Stomach (tissue), 4 donors: ENCODE measurements at regions not wholly inside any gene's neighbourhood (a gene's known extent, or its start where the extent isn't known, plus 50 kb on each side); places are given as distances from the start of the nearest gene placed in this dataset.

Source experiments
- CTCF ChIP-seq, 7 experiments: fragments of 450-650 bp in 4 of 7; fragments of 200-600 bp in 3 of 7; sonication (generic) in 3 of 7; IDR thresholded peaks; one replicate each; pipeline ENCODE4 v1.5.1; 2016 to 2019; ENCODE audit warnings: antibody characterized with exemption in 7 of 7, control low read depth in 2 of 7, mild to moderate bottlenecking in 1 of 7
- EP300 ChIP-seq: sonication (generic); formaldehyde crosslinking; IDR thresholded peaks from one replicate; pipeline ENCODE4 v1.6.1; 2017; ENCODE audit warnings: antibody characterized with exemption
- POLR2AphosphoS5 ChIP-seq, 3 donors: sonication (generic); formaldehyde crosslinking; IDR thresholded peaks; one replicate each; pipeline ENCODE4 v1.6.1; 2016; ENCODE audit warnings: antibody characterized with exemption in 3 of 3

GRCh38 chr11:95367726-95368125, 136.7 kb upstream of the SESN3 start:
- TF ChIP-seq CTCF (IDR thresholded peaks at IDR 0.05), result no peak
- no peak for TF ChIP-seq EP300
- TF ChIP-seq POLR2AphosphoS5 (IDR thresholded peaks at IDR 0.05), result no peak
